ENCODE measurements at regions not wholly inside any gene's neighbourhood (a gene's known extent, or its start where the extent isn't known, plus 50 kb on each side); places are given as distances from the start of the nearest gene placed in this dataset.

DNA sequence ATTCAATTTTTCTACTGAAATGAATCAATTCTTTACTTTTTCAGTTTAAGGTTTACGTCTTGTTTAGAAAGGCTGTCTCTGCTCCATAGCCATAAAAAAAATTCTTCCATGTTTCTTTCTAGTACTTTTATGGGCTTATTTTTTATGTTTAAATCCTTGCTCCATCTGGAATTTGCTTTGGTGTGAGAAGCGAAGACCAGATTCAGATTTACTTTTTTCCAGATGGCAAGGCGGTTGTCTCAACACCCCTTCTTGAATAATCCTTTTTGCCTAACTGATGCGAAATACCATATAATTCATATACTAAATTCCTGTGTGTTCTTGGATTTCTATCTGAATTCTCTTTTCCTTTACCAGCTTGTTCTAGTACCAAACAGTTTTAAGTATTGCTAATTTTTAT lies 101.5 kb downstream of the C1orf94 start:
- no peak for TF ChIP-seq CTCF (IDR thresholded peaks at IDR 0.05; ENCODE audit: borderline replicate concordance, extremely low read depth, low read length, poor library complexity, severe bottlenecking)
- no peak for TF ChIP-seq EZH2 (IDR thresholded peaks at IDR 0.05; ENCODE audit: borderline replicate concordance, low read depth, low read length, severe bottlenecking)

All from DND-41 (cell line).